ENCODE measurements at regions not wholly inside any gene's neighbourhood (a gene's known extent, or its start where the extent isn't known, plus 50 kb on each side); places are given as distances from the start of the nearest gene placed in this dataset.

- no peak for TF ChIP-seq CTCF (IDR thresholded peaks at IDR 0.05; ENCODE audit: poor library complexity)
- TF ChIP-seq EZH2 (IDR thresholded peaks at IDR 0.05; ENCODE audit: borderline replicate concordance) = no peak
Observed at GRCh38 chr10:128869101-128869749, 597.8 kb upstream of the MGMT start.
